Daoy (cell line): ENCODE measurements at regions not wholly inside any gene's neighbourhood (a gene's known extent, or its start where the extent isn't known, plus 50 kb on each side); places are given as distances from the start of the nearest gene placed in this dataset.
"Not testable (repeated sequence)": the region's sequence is repeated elsewhere in the genome, so short reads cannot be mapped to it uniquely, and the experiment has no call there.

ENCODE experiments used
- DNase-seq: peaks from one replicate; pipeline ENCODE4 v3.0.0-alpha.2; 2015; ENCODE audit warnings: low read depth

GRCh38 chr13:84745051-84745551 lies 862.8 kb upstream of the SLITRK1 start:
- DNase-seq, result no peak

- no peak for DNase-seq
These were observed 861.9 kb upstream of the SLITRK1 start for GRCh38 chr13:84744203-84744602.

GRCh38 chr13:84741253-84741652 lies 859.0 kb upstream of the SLITRK1 start:
- no peak for DNase-seq

- DNase-seq, result no peak
These were observed 856.7 kb upstream of the SLITRK1 start for GRCh38 chr13:84739021-84739420.

GRCh38 chr13:84737661-84738060 lies 855.4 kb upstream of the SLITRK1 start:
- no peak for DNase-seq

GRCh38 chr13:84730376-84730775 lies 848.1 kb upstream of the SLITRK1 start:
- no peak for DNase-seq

GRCh38 chr13:84705982-84706710 lies 823.9 kb upstream of the SLITRK1 start:
- no peak for DNase-seq

GRCh38 chr13:84702174-84702573 lies 819.9 kb upstream of the SLITRK1 start:
- no peak for DNase-seq

- DNase-seq, result not testable (repeated sequence)
These were observed 815.3 kb upstream of the SLITRK1 start for GRCh38 chr13:84697591-84697990.

- DNase-seq, result no peak
These were observed 804.7 kb upstream of the SLITRK1 start for GRCh38 chr13:84686973-84687372.

GRCh38 chr13:84686458-84686857 lies 804.2 kb upstream of the SLITRK1 start:
- DNase-seq, result no peak

- DNase-seq, result no peak
These were observed 802.5 kb upstream of the SLITRK1 start for GRCh38 chr13:84684804-84685203.

- no peak for DNase-seq
These were observed 801.9 kb upstream of the SLITRK1 start for GRCh38 chr13:84684048-84684662.

- no peak for DNase-seq
These were observed 801.2 kb upstream of the SLITRK1 start for GRCh38 chr13:84683448-84683847.

GRCh38 chr13:84677836-84678235 lies 795.6 kb upstream of the SLITRK1 start:
- no peak for DNase-seq

- no peak for DNase-seq
These were observed 790.3 kb upstream of the SLITRK1 start for GRCh38 chr13:84672616-84673015.

- no peak for DNase-seq
These were observed 788.0 kb upstream of the SLITRK1 start for GRCh38 chr13:84670245-84670644.

- DNase-seq, result no peak
These were observed 786.4 kb upstream of the SLITRK1 start for GRCh38 chr13:84668637-84669036.

- no peak for DNase-seq
These were observed 780.2 kb upstream of the SLITRK1 start for GRCh38 chr13:84662491-84662890.

- no peak for DNase-seq
These were observed 779.4 kb upstream of the SLITRK1 start for GRCh38 chr13:84661718-84662117.

GRCh38 chr13:84659359-84659661 lies 777.0 kb upstream of the SLITRK1 start:
- no peak for DNase-seq

GRCh38 chr13:84658491-84659358 lies 776.5 kb upstream of the SLITRK1 start:
- no peak for DNase-seq

GRCh38 chr13:84655677-84656076 lies 773.4 kb upstream of the SLITRK1 start:
- no peak for DNase-seq
